HepG2 (cell line): ENCODE measurements at regions not wholly inside any gene's neighbourhood (a gene's known extent, or its start where the extent isn't known, plus 50 kb on each side); places are given as distances from the start of the nearest gene placed in this dataset.

Source experiments
- ATAC-seq: fragments of 200-7000 bp; cut with Tn5 transposase; 3 replicates; pipeline ENCODE4 v1.9.1; 2020; ENCODE audit warnings: mild to moderate bottlenecking, moderate library complexity
- BruUV-seq: library from RNA; stranded (reverse); fragments of 400-500 nt; replicated peaks from 2 replicates; lab custom pipeline; 2021; lab: Mats Ljungman, UMichigan
- CTCF ChIA-PET: fragments of 300-600 bp; formaldehyde crosslinking; extraction: SDS; loops from one replicate; lab custom pipeline; 2021; ENCODE audit warnings: low total read pairs, inconsistent platforms, low intra/inter-chr PET ratio; lab: Yijun Ruan, JAX
- POLR2A ChIA-PET: fragments of 350-600 bp; sonication (Branson Sonifier 250); formaldehyde crosslinking; loops from one replicate; lab custom pipeline; 2020; ENCODE audit warnings: antibody characterized with exemption, inconsistent platforms; lab: Yijun Ruan, JAX
- DNase-seq: peaks from one replicate; pipeline ENCODE4 v3.0.0-alpha.2; 2015; ENCODE audit warnings: low spot score
- FAIRE-seq: peaks from 3 replicates; lab custom pipeline; 2011; peaks lifted over from hg19 to GRCh38; lab: Jason Lieb, UNC
- H2AFZ ChIP-seq: one replicate; pipeline ENCODE4 v1.6.1; 2011; ENCODE audit warnings: low read length, inconsistent platforms
- H3K27ac ChIP-seq: fragments of 300-600 bp; 3 replicates; pipeline ENCODE4 v1.8.0; 2011; ENCODE audit warnings: mixed run types, mild to moderate bottlenecking, mixed read lengths, low read length, inconsistent platforms; ENCODE audit not compliant: insufficient read depth; ENCODE audit errors: extremely low read length
- H3K27me3 ChIP-seq, 2 experiments: fragments of 200-600 bp in 1 of 2; 2 replicates in 1 of 2; 3 replicates in 1 of 2; pipeline versions ENCODE4 v1.6.0 to v1.8.0; 2011; ENCODE audit warnings: low read length in 2 of 2, mild to moderate bottlenecking in 2 of 2, moderate library complexity in 2 of 2, inconsistent platforms in 1 of 2; ENCODE audit not compliant: insufficient read depth in 2 of 2, control insufficient read depth in 1 of 2
- H3K36me3 ChIP-seq, 2 experiments: fragments of 200-600 bp in 1 of 2; replicated peaks in 1 of 2; 2 replicates in 1 of 2; 3 replicates in 1 of 2; pipeline versions ENCODE4 v1.5.1 to v1.8.0; 2011; ENCODE audit warnings: low read length in 2 of 2, inconsistent platforms in 1 of 2; ENCODE audit not compliant: insufficient read depth in 2 of 2, control insufficient read depth in 1 of 2
- H3K4me1 ChIP-seq: 2 replicates; pipeline ENCODE4 v1.5.1; 2012; ENCODE audit warnings: low read length, inconsistent platforms; ENCODE audit not compliant: insufficient read depth
- H3K4me2 ChIP-seq: 2 replicates; pipeline ENCODE4 v1.6.0; 2011; ENCODE audit warnings: low read depth, low read length, inconsistent platforms
- H3K4me3 ChIP-seq, 3 experiments: fragments of 200-600 bp in 1 of 3; sonication (generic), shearing (Covaris generic) in 1 of 3; replicated peaks in 1 of 3; 2 replicates each; pipeline ENCODE4 v1.5.1; 2011 to 2016; ENCODE audit warnings: low read length in 3 of 3, inconsistent platforms in 2 of 3, low read depth in 2 of 3, mild to moderate bottlenecking in 2 of 3, control low read depth in 1 of 3, mixed read lengths in 1 of 3; ENCODE audit not compliant: insufficient read depth in 1 of 3
- H3K79me2 ChIP-seq: one replicate; pipeline ENCODE4 v1.6.1; 2011; ENCODE audit warnings: low read length, inconsistent platforms; ENCODE audit not compliant: insufficient read depth
- H3K9ac ChIP-seq: 2 replicates; pipeline ENCODE4 v1.6.0; 2011; ENCODE audit warnings: mild to moderate bottlenecking, low read depth, low read length, inconsistent platforms; ENCODE audit not compliant: insufficient read depth
- H3K9me3 ChIP-seq: 2 replicates; pipeline ENCODE4 v1.5.1; 2012; ENCODE audit warnings: mild to moderate bottlenecking, low read length
- H4K20me1 ChIP-seq: 2 replicates; pipeline ENCODE4 v1.6.0; 2011; ENCODE audit warnings: inconsistent platforms, mild to moderate bottlenecking, low read length, moderate library complexity; ENCODE audit not compliant: insufficient read depth
- MZF1 ChIP-seq: sonication (generic); formaldehyde crosslinking; IDR thresholded peaks from 2 replicates; pipeline ENCODE4 v1.8.1; 2023; ENCODE audit warnings: mild to moderate bottlenecking, missing genetic modification reagents, borderline replicate concordance
- PAXIP1 ChIP-seq: sonication (generic); formaldehyde crosslinking; conservative IDR thresholded peaks from 2 replicates; pipeline ENCODE4 v1.4.0; 2020; ENCODE audit warnings: mild to moderate bottlenecking, missing genetic modification reagents, moderate library complexity
- THAP7 ChIP-seq: sonication (generic); formaldehyde crosslinking; IDR thresholded peaks from 2 replicates; pipeline ENCODE4 v1.8.1; 2023; ENCODE audit warnings: mild to moderate bottlenecking, missing genetic modification reagents
- ZKSCAN1 ChIP-seq: fragments of 150-350 bp; IDR thresholded peaks from 2 replicates; pipeline ENCODE4 v1.6.1; 2014; ENCODE audit warnings: low read length
- ZSCAN30 ChIP-seq: sonication (generic); formaldehyde crosslinking; IDR thresholded peaks from 2 replicates; pipeline ENCODE4 v1.5.0; 2020; ENCODE audit warnings: mild to moderate bottlenecking, missing genetic modification reagents
- WGBS: methylation state at CpG from one replicate; pipeline ENCODE4 v1.1.6; 2017; ENCODE audit warnings: low lambda C conversion rate; 5-methylcytosine and 5-hydroxymethylcytosine counted together
- in situ Hi-C: cut with HindIII; loops from 2 replicates; pipeline ENCODE4 v1.10.0; 2017; ENCODE audit warnings: low pct_unique_long_range_greater_than_20kb; ENCODE audit not compliant: extremely low pct_ligation_motif_present
- intact Hi-C: fragments of 100-400 bp; cut with micrococcal nuclease; formaldehyde crosslinking; loops from one replicate; pipeline ENCODE4 v1.10.0; 2022; ENCODE audit not compliant: unreplicated experiment

- Histone ChIP-seq H3K9me3 (no peaks in the 10 kb centered on the region), H4K20me1 (no peaks in the 10 kb centered on the region), H3K79me2 (no peaks in the 10 kb centered on the region), H3K27ac (no peak overlapping the region)
- no peak for FAIRE-seq
- DNase-seq: no peak
- CTCF ChIA-PET: no interaction called here
- intact Hi-C loops: no loop called here
- 32% methylated on average over 17 of the region's 17 CpGs for WGBS
- TF ChIP-seq THAP7: no peak
- TF ChIP-seq PAXIP1: no peak
- TF ChIP-seq ZKSCAN1: no peak
- no peak for TF ChIP-seq MZF1 (CRISPR knock-in tag)
- no peak for TF ChIP-seq ZSCAN30 (CRISPR knock-in tag)
- TF ChIP-seq, all 625 proteins: peak for 0
- H3K4me2 ChIP-seq: no peak overlapping the region
- BruUV-seq: no TSS peak
- H3K4me1 ChIP-seq: no peaks in the 10 kb centered on the region
- no peak overlapping the region for H3K4me3 ChIP-seq
- POLR2A ChIA-PET: no interaction called here
- in situ Hi-C loops: no loop called here
- no peak overlapping the region for H2AFZ ChIP-seq
- peaks cover 8 to 74% of the 10 kb centered on the region in 2 experiments for H3K27me3 ChIP-seq
- ATAC-seq: no peak
- H3K9ac ChIP-seq: no peak overlapping the region
- H3K36me3 ChIP-seq: no peaks in the 10 kb centered on the region
Measured at GRCh38 chr18:79625195-79625923, 54.2 kb upstream of the CTDP1 start.
